SK-N-MC (cell line): ENCODE measurements at regions not wholly inside any gene's neighbourhood (a gene's known extent, or its start where the extent isn't known, plus 50 kb on each side); places are given as distances from the start of the nearest gene placed in this dataset.

ENCODE experiments used
- EZH2 ChIP-seq: fragments of 200-600 bp; sonication (generic); IDR thresholded peaks from one replicate; pipeline ENCODE4 v1.6.1; 2017; ENCODE audit warnings: antibody characterized with exemption
- FOXP2 ChIP-seq: optimal IDR thresholded peaks from 2 replicates; pipeline ENCODE3; 2011; ENCODE audit warnings: mild to moderate bottlenecking, moderate library complexity; ENCODE audit not compliant: insufficient read depth; ENCODE audit errors: extremely low read length, control extremely low read depth
- POLR2AphosphoS5 ChIP-seq: IDR thresholded peaks from 2 replicates; pipeline ENCODE4 v1.6.1; 2012; ENCODE audit warnings: mild to moderate bottlenecking, low read depth, low read length, borderline replicate concordance

GRCh38 chr20:40495956-40496355 is 193.1 kb downstream of the MAFB start:
- TF ChIP-seq EZH2, result no peak
- no peak for TF ChIP-seq POLR2AphosphoS5
- no peak for TF ChIP-seq FOXP2
